HG03354 (cell line): ENCODE measurements at regions not wholly inside any gene's neighbourhood (a gene's known extent, or its start where the extent isn't known, plus 50 kb on each side); places are given as distances from the start of the nearest gene placed in this dataset.

Experiments
- ATAC-seq: cut with Tn5 transposase; IDR thresholded peaks from one replicate; pipeline ENCODE4 v1.9.1; 2021; ENCODE audit warnings: mild to moderate bottlenecking; ENCODE audit not compliant: unreplicated experiment, poor library complexity, severe bottlenecking

DNA sequence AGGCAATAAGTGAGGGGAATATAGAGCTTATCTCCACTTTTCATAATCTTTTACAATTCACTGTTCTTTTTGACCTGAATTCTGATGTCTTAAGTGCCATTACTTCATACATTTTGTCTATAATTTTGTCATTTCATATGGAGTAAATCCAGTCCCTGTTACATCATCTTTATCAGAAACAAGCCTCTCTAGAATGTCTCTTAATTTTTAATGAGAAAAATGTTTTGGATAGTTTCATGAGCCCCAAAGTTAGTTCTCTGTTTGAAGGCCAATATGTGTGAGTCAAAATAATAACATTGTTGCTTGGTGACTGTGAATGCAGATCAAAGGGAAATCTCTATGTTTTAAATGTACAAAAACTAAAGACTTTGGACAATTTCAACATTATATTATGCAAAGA is 329.6 kb upstream of the ARRDC3 start:
- no peak for ATAC-seq

GRCh38 chr5:91707521-91707841 is 324.4 kb upstream of the ARRDC3 start:
- no peak for ATAC-seq

- ATAC-seq = no peak
Observed at GRCh38 chr5:91706785-91707520, 323.8 kb upstream of the ARRDC3 start.

GRCh38 chr5:91703128-91703527 is 320.0 kb upstream of the ARRDC3 start:
- ATAC-seq = no peak

- no peak for ATAC-seq
Observed at GRCh38 chr5:91699429-91699828, 316.3 kb upstream of the ARRDC3 start.

DNA sequence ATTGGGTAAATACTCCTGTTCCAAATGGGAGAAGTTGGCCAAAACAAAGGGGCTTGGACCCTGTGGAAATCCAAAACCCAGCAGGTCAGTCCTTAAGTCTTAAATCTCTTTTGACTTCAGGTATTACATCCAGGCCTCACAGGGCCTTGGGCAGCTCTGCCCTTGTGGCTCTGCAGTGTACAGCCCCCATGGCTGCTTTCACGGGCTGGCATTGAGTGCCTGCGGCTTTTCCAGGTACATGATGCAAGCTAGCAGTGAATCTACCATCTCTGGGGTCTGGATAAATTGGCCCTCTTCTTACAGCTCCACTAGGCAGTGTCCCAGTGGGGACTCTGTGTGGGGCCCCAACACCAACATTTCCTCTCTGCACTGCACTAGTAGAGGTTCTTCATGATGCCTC is 308.5 kb upstream of the ARRDC3 start:
- no peak for ATAC-seq

- no peak for ATAC-seq
Observed at GRCh38 chr5:91690921-91691320, 307.8 kb upstream of the ARRDC3 start.

DNA sequence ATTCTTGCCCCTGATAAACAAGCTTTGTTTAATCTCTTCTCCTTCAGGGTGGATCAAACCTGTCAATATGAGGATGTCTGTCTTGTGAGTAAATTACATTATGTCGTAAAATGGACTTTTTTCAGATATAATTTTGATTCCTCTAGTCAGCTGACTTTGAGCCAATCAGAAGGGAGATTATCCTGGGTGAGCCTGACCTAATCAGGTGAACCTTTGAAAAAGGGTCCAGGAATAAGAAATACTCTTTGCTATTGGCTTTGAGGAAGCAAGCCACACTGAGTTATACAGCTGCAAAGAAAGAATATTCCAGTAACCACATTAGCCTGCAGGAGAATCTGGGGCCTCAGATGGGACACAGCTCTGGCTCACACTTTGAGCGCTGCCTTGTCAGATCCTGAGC is 304.3 kb upstream of the ARRDC3 start:
- ATAC-seq = no peak

GRCh38 chr5:91684625-91685024 is 301.5 kb upstream of the ARRDC3 start:
- ATAC-seq = no peak

DNA sequence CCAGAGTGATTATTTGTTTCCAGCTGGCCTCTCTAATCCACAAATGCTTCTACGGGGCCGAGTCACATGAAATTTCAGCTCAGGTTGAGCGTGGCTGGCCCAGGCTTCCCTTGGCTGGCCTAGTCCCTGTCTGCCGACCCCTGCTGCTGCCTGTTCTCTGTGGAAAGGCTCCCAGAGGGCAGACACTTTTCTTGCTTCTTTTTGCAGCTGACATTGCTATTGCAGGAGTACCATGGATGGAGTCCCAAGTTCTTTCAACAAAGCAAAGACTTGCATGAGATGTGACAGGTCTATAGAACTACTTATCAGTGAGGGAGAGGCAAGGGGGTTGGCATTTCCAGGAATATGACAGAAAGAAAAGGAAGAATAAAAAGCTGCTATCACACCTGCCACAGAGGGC is 287.4 kb upstream of the ARRDC3 start:
- ATAC-seq = no peak

GRCh38 chr5:91670122-91670521 is 287.0 kb upstream of the ARRDC3 start:
- ATAC-seq = no peak

DNA sequence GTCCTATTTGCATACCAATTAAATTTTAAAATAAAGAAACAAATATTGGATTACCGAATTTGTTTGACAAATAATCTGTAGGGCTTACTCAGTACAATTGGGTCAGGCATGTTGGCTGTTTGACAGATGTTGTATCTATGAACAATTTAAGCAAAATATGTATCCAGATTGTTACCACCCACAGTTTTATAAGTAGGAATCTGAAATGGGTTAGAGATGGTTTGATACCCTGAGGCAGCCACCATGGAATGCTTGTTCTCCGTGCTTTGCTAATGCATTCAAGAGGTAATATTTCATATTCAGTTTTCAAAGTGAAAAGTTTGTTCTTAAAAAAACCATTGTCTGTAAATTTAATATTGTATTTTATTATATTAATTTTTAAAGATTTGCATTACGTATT is 285.1 kb upstream of the ARRDC3 start:
- no peak for ATAC-seq

DNA sequence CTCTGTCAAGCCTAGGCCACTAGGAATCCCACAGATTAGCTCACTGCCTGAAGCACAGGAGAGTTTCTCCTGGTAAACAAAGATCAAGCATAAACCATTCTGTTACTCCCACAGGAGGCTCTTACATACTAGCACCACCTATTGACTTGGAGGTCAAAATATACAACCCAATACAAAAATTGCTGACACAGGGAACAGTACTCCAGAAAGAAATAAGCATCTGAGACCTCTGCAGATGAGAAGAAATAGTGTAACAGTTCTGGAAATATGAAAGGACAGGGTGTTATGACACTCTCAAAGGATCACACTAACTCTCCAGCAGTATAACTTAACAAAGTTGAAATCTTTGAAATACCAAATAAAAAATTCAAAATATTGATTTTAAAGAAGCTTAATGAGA is 269.6 kb upstream of the ARRDC3 start:
- no peak for ATAC-seq

DNA sequence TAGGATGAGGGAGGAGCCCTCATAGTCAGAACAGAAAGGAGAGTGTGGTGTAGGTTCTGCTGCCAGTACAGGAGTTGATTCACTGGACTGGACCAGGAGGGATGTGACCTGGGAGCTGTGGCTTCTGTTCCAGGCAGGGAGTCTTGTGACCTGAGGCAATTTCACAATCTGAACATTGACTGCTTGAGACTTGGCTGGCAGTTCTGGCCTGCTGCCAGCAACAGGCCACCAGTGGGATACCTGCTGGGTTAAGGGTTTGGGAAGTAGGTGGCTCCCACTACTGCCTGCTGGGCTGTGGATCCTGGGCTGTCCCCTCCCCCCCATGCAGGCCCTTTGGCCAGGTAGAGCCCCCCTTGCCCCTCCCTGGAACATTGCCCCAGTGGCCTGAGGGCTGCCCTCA is 268.6 kb upstream of the ARRDC3 start:
- no peak for ATAC-seq

DNA sequence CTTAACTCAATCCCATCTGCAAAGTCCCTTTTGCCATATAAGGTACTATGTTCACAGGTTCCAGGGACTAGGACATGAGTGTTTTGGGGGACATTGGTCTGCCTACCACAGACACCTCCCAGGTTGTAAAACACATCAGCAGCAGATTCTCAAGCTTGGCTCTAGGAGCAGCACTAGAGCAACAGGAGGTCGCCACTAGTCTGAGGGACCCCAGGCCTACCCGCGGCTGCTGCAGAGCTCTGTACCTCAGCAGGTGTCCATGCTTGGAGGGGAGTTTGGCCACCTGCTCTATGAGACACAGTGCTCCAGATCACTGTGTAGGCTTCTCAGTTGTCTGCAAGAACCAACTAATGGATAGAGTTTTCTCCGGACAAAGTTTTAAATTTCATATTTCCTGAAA is 262.2 kb upstream of the ARRDC3 start:
- ATAC-seq = no peak

DNA sequence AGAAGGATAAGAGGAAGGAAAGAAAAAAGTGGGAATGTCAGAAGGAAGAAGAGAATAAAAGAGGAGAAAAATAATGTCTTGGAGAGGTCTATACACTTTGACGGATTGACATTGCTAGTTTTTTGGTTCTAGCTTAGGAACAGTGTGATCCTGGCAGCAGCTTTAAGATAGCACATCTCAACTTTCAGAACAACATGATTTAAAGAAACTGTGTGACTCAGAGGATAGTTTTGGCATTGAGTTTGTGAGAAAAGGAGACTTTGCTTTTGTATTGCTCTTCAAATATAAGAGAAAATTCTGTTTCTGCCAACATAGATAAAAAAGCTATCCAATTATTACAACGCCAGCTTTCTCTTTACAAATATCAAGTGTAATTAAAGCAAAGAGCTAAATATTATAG is 260.7 kb upstream of the ARRDC3 start:
- no peak for ATAC-seq

- no peak for ATAC-seq
Observed at GRCh38 chr5:91642581-91642980, 259.5 kb upstream of the ARRDC3 start.

DNA sequence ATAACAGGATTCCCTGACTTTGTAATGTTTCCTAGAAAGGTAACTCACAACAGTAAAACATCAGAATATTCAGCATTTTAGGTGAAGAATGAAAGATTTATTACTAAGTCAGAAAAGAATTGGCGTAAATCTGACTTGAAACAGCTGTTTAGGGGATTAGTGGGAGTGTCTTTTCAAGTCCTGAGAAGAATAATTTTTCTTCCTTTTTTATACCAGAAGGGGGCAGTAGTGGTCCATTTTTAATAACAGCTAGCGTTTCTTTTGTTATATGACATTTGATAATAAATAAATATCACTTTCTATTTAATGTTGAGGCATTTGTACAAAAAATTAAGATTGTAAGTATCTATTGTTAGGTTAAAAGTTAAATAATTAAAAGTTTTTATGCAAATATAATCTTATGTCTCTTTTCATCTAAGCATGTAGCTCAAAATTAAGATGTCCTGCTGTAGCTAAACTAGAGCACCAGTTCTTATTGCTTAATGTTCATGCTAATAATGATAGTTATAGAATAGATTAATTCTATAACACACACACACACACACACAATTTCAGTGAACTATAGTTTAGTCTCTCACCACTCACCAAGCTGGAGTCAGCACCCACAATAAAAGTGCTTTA is 258.7 kb upstream of the ARRDC3 start:
- ATAC-seq = peak; percentile 77

GRCh38 chr5:91639744-91640143 is 256.6 kb upstream of the ARRDC3 start:
- ATAC-seq = no peak

DNA sequence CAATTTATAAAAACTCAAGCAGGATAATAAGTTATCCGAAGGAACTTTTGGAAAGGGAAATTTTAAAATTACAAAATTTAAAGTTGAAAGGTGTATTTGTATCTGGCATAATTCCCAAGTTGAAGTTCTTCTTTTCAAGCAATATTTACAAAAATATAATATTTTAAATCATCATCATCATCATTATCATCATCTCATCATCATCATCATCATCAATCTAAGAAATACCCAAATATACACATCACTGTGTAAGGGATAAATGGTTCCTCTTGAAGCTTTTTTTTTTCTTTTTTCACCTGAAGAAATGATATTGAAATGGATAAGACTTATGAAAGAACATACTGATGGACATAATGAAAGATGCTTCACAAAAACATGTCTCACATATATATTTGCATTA is 254.9 kb upstream of the ARRDC3 start:
- ATAC-seq = no peak

- ATAC-seq = no peak
Observed at GRCh38 chr5:91635950-91636734, 253.0 kb upstream of the ARRDC3 start.
